GM12875 (cell line): ENCODE measurements at regions not wholly inside any gene's neighbourhood (a gene's known extent, or its start where the extent isn't known, plus 50 kb on each side); places are given as distances from the start of the nearest gene placed in this dataset.

Source experiments
- H3K4me3 ChIP-seq: one replicate; pipeline ENCODE4 v1.5.1; 2011; ENCODE audit warnings: low read depth, low read length, control low read depth
- CTCF ChIP-seq: IDR thresholded peaks from 2 replicates; pipeline ENCODE4 v1.5.1; 2011; ENCODE audit warnings: low read depth, mild to moderate bottlenecking, control low read depth, inconsistent platforms, low read length, moderate library complexity, borderline replicate concordance; ENCODE audit not compliant: insufficient read depth

DNA sequence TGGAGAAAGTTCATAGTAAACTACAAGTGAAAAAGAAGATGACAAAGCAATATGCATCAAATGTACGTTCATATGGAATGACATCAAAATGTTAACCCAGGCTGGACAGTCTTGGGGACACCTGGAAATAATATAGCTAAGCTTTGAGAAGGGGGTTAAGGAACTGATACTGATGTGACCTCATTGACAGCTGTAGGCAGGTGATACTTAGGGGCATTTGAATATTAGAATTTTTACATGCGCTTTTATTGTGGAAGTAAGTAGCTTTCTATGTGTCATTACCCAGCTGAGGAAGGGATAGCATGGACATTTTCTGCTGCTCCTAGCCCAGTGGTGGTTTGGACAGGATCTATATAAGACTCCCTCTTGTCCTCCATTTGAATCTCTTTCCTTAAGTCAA is 299.7 kb downstream of the CWC27 start:
- no peak for TF ChIP-seq CTCF
- H3K4me3 ChIP-seq: no peak overlapping the region

DNA sequence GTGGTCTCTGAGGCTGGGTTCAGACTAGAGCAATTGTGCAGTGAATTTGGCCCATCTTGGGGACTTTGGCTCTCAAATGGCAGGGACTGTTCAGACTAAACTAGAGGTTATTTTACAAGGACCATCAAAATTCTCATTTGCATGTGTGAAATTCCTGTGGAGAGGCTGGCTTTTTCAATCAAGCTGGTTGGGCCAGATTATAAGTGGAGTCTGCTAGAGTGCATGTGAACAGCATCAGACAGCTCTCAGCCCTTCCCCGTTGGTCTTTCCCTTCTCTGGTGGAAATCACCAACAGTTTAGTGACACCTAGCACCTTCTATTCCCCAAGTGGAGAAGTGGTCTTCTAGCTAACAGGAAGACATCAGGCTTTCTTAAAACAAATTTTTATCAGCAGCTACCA is 301.3 kb downstream of the CWC27 start:
- TF ChIP-seq CTCF: no peak
- H3K4me3 ChIP-seq: no peak overlapping the region

DNA sequence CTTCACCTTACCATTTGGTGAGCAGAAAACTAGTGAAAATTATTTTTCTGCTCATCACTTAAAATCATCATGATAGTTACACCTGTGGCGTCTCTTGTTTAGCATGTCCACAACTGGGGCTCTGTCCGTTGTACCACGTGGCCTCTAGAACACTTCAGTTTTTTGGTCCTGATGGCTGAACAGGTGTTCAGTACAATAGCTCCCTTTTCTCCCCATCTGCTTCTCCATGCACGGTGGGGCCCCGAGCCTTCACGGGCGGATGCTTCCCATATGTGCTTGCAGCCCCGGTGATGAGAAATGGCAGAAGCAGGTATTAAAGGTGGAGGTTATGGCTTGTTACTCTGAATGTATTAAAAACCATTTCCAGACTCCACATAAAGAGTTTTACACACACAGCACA is 304.1 kb downstream of the CWC27 start:
- no peak for TF ChIP-seq CTCF
- H3K4me3 ChIP-seq: no peak overlapping the region

DNA sequence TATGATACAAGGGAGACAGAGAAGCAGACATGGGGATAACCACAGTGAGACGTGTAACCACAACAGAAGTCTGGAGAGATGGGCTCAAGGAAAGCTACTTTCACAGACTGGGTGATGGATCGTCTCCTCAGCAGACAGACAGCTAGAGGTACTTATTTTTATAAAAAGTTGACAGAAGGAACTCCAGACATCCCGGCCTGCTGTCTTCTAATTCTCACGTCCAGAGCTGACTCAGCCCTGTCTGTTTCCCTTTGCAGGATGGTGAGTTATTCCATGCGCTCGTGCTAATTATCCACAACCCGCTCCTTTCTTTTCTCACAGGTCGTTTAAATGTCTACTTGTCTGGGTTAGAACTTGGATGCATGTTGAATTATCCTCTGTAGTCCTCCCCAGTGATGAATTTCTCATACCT is 304.5 kb downstream of the CWC27 start:
- no peak for TF ChIP-seq CTCF
- no peak overlapping the region for H3K4me3 ChIP-seq

GRCh38 chr5:65075623-65076250 is 307.0 kb downstream of the CWC27 start:
- H3K4me3 ChIP-seq: no peak overlapping the region
- TF ChIP-seq CTCF: no peak

DNA sequence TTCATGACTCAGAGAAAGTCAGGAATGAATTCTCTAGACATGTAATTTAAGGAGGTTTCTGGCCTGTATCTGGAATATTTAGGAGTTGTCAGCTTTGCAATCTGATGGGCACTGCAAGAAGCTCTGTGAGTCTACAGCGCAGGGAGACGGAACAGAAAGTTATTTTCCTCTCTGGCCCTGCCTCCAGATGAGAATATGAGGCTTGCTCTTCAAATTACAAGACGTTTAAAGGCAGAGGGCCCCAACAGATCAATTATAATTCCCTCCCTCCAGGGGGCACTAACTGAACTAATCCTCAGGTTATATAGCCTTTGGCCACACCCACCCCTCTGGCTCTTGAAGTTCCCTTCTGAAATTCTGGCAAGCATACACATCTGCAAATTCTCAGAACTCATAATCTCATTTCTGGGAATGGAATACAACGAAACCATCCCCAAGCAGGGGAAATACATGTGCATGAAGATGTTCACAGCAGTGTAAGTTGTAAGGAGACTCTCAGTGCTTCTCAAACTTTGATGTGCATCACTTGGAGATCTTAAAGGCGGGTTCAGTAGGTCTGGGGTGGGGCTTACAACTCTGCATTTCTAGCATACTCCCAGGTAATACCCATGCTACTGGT is 307.6 kb downstream of the CWC27 start:
- peak; percentile 39; the same call in 1 of the 2 replicates for TF ChIP-seq CTCF
- no peak overlapping the region for H3K4me3 ChIP-seq

- no peak for TF ChIP-seq CTCF
Observed at GRCh38 chr5:65077653-65078052, 308.9 kb downstream of the CWC27 start.

More at GRCh38 chr5:65077653-65078052, 308.9 kb downstream of the CWC27 start:
- no peak overlapping the region for H3K4me3 ChIP-seq
